NCI-H1694 (cell line): ENCODE measurements at regions not wholly inside any gene's neighbourhood (a gene's known extent, or its start where the extent isn't known, plus 50 kb on each side); places are given as distances from the start of the nearest gene placed in this dataset.
A peak's percentile ranks its signal among the peaks of the same experiment; 100 is the strongest.

ENCODE experiments used
- DNase-seq: peaks from one replicate; lab custom pipeline; 2025; lab: John Stamatoyannopoulos, UW

GRCh38 chr14:32254952-32255679 is 52.0 kb upstream of the RNU6-8 start:
- DNase-seq, result peak; percentile 57

- no peak for DNase-seq
Measured at GRCh38 chr14:32255789-32256188, 52.7 kb upstream of the RNU6-8 start.

- no peak for DNase-seq
Measured at GRCh38 chr14:32256576-32256975, 53.5 kb upstream of the RNU6-8 start.

- DNase-seq, result no peak
Measured at GRCh38 chr14:32258336-32258993, 55.4 kb upstream of the RNU6-8 start.

- no peak for DNase-seq
Measured at GRCh38 chr14:32259368-32260013, 56.4 kb upstream of the RNU6-8 start.

GRCh38 chr14:32263939-32264567 is 61.0 kb upstream of the RNU6-8 start:
- DNase-seq, result no peak

- no peak for DNase-seq
Measured at GRCh38 chr14:32265584-32265983, 62.5 kb upstream of the RNU6-8 start.

- DNase-seq, result no peak
Measured at GRCh38 chr14:32277998-32278397, 51.1 kb upstream of the AKAP6 start.
